SH-SY5Y (cell line): ENCODE measurements at regions not wholly inside any gene's neighbourhood (a gene's known extent, or its start where the extent isn't known, plus 50 kb on each side); places are given as distances from the start of the nearest gene placed in this dataset.

ENCODE experiments used
- GATA2 ChIP-seq: IDR thresholded peaks from 2 replicates; pipeline ENCODE4 v1.6.1; 2011; ENCODE audit warnings: mild to moderate bottlenecking, low read depth, low read length
- GATA3 ChIP-seq: IDR thresholded peaks from 2 replicates; pipeline ENCODE4 v1.6.1; 2011; ENCODE audit warnings: low read depth, mild to moderate bottlenecking, low read length, moderate library complexity

- no peak for TF ChIP-seq GATA2
- no peak for TF ChIP-seq GATA3
Measured at GRCh38 chr9:80651044-80651443, 1038.3 kb downstream of the TLE1 start.
